Heart right ventricle (tissue), 16 donors: ENCODE measurements at regions not wholly inside any gene's neighbourhood (a gene's known extent, or its start where the extent isn't known, plus 50 kb on each side); places are given as distances from the start of the nearest gene placed in this dataset.

Source experiments
- ATAC-seq, 8 donors: fragments of 200-7000 bp; cut with Tn5 transposase; one replicate each; pipeline ENCODE4 v1.9.1; 2020; ENCODE audit warnings: mild to moderate bottlenecking in 8 of 8, moderate library complexity in 8 of 8, moderate number of reproducible peaks in 1 of 8
- DNase-seq, 2 donors: peaks; one replicate each; pipeline ENCODE4 v3.0.0-alpha.2; 2020
- H3K27ac ChIP-seq, 10 donors: fragments of 200-600 bp; sonication (generic) in 2 of 10; one replicate each; pipeline versions ENCODE4 v1.5.0 to v1.8.0; 2020 to 2022; ENCODE audit warnings: mild to moderate bottlenecking in 3 of 10
- H3K27me3 ChIP-seq, 7 donors: fragments of 200-600 bp; one replicate each; pipeline ENCODE4 v1.8.0; 2021 to 2022; ENCODE audit warnings: mild to moderate bottlenecking in 2 of 7
- H3K36me3 ChIP-seq, 9 donors: fragments of 200-600 bp; sonication (generic) in 1 of 9; one replicate each; pipeline versions ENCODE4 v1.5.0 to v1.8.0; 2020 to 2022; ENCODE audit warnings: mild to moderate bottlenecking in 2 of 9
- H3K4me1 ChIP-seq, 9 donors: fragments of 200-600 bp; sonication (generic) in 1 of 9; one replicate each; pipeline versions ENCODE4 v1.5.0 to v1.8.0; 2020 to 2022; ENCODE audit warnings: mild to moderate bottlenecking in 4 of 9
- H3K4me3 ChIP-seq, 10 donors: fragments of 200-600 bp; sonication (generic) in 2 of 10; one replicate each; pipeline versions ENCODE4 v1.5.0 to v1.8.0; 2020 to 2022; ENCODE audit warnings: mild to moderate bottlenecking in 7 of 10, moderate library complexity in 2 of 10
- H3K9me3 ChIP-seq, 11 donors: fragments of 200-600 bp in 10 of 11; sonication (generic) in 2 of 11; one replicate each; pipeline versions ENCODE4 v1.5.0 to v1.8.0; 2013 to 2022; ENCODE audit warnings: mild to moderate bottlenecking in 2 of 11, control low read depth in 1 of 11, moderate library complexity in 1 of 11
- WGBS, 2 donors: extraction: QIAGEN DNeasy Blood & Tissue Kit; methylation state at CpG; one replicate each; pipeline ENCODE4 v1.1.7; 2013; ENCODE audit warnings: inconsistent platforms in 1 of 2; 5-methylcytosine and 5-hydroxymethylcytosine counted together
- intact Hi-C, 10 donors: fragments of 100-400 bp; cut with DNase I; formaldehyde crosslinking; loops; one replicate each; pipeline versions ENCODE4 v1.11.1 to v1.14.2; 2022
- TF ChIP-seq, protein P1 (sequence below), 9 donors: fragments of 200-600 bp; sonication (generic) in 2 of 9; IDR thresholded peaks; one replicate each; pipeline versions ENCODE4 v1.5.0 to v1.8.0; 2021 to 2022; ENCODE audit warnings: antibody characterized with exemption in 9 of 9, mild to moderate bottlenecking in 5 of 9, moderate library complexity in 1 of 9
- donor health status: Arrhythmogenic right ventricular cardiomyopathy.
- donor health status: ischemic (EF 13 %, LVEDD 7.1; RV severe dilation, severe dysfunction).
- donor health status: healthy with polysubstance abuse.
- donor health status: DM: no; HTN: yes; CAD: no.
- donor health status: DM: no; HTN: no; CAD: no.
- donor health status: ischemic (EF 25% LVEDD 6.9; RV normal size, moderate dysfunction).
- donor health status: ischemic (EF 25% LVEDD 5.7; RV mildly dilated, moderate dysfunction).
- donor health status: healthy.
- donor health status: DM: yes; HTN: yes; CAD: no.
- donor health status: Ischemic cardiomyopathy.
- donor health status: ischemic (EF 35%, LVEDD 5.7; RV mildly dilated, moderate dysfunction).
- donor health status: nonischemic (EF 11% LVEDD 7.7; RV severe dilation, severe dysfunction).
- donor health status: DM: yes; HTN: yes; CAD: no.
- donor health status: PGD.
- donor health status: ischemic (EF 29% LVEDD 5.4; RV normal size, mild dysfunction).
- donor health status: nonischemic (EF 23%, LVEDD 6.1; RV moderate dilation, normal function).

DNA sequence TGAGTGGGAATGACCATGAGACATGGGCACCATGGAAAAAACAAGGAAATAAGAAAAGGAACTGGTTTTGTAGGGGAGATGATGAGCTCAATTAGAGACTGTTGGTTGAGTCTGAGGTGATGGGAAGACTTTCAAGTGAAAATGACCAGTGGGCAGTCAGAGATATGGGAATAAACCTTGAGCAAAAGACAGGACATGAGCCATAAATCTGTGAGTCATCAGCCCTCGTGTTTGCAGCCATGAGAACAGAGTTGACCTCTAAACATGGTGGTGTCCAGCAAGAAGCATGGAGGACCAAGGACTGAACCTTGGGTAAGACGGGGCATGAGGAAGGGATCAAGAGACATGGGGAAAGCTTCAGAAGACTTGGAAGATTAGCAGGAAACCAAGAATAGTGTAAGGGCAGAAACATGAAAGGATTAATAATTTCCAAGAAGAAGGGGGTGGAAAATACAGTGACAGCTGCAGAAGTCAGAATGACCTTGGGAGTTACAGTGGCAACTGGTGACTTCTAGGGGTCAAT is 280.6 kb upstream of the PRDM1 start:
- Histone ChIP-seq H3K4me1 (peaks cover 0 to 20% (median 14%) of the 10 kb centered on the region in 9 donors), H3K27me3 (no peaks in the 10 kb centered on the region), H3K4me3 (no peak overlapping the region), H3K36me3 (no peaks in the 10 kb centered on the region), H3K9me3 (no peaks in the 10 kb centered on the region), H3K27ac (no peak overlapping the region)
- intact Hi-C loops = loop anchor here in 1 of 10 donors (10.0 kb wide), 1 partner anchor 321 kb away; no protein-coding TSS in a partner anchor
- DNase-seq (no peak), ATAC-seq (no peak)
- whole genome bisulfite sequencing, 2 donors = 82 to 84% methylated on average over 2 of the region's 2 CpGs
- TF ChIP-seq, protein P1, sequence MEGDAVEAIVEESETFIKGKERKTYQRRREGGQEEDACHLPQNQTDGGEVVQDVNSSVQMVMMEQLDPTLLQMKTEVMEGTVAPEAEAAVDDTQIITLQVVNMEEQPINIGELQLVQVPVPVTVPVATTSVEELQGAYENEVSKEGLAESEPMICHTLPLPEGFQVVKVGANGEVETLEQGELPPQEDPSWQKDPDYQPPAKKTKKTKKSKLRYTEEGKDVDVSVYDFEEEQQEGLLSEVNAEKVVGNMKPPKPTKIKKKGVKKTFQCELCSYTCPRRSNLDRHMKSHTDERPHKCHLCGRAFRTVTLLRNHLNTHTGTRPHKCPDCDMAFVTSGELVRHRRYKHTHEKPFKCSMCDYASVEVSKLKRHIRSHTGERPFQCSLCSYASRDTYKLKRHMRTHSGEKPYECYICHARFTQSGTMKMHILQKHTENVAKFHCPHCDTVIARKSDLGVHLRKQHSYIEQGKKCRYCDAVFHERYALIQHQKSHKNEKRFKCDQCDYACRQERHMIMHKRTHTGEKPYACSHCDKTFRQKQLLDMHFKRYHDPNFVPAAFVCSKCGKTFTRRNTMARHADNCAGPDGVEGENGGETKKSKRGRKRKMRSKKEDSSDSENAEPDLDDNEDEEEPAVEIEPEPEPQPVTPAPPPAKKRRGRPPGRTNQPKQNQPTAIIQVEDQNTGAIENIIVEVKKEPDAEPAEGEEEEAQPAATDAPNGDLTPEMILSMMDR (IDR thresholded peaks at IDR 0.05) = no peak

DNA sequence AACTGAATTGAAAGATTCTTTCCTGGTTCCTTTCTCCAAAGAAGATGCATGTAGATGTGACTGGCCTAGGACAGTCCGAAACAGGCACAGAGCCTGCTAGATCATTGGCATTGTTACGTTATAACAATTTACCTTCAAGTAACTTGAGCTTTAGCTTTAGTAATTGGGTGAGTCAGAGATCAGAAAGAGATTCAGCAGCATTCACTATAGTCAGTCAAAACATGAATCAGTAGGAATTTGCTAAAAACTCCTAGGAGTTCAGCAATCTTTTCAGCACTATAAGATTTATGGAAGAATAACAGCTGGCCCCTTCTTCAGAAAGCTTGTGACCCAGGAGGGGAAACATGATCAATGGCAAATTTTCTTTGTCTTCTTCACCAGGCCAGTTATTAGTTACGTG is 281.7 kb upstream of the PRDM1 start:
- H3K4me1 ChIP-seq = peaks cover 0 to 11% (median 3%) of the 10 kb centered on the region in 9 donors
- no peaks in the 10 kb centered on the region for H3K27me3 ChIP-seq
- no peaks in the 10 kb centered on the region for H3K9me3 ChIP-seq
- no peak overlapping the region for H3K4me3 ChIP-seq
- ATAC-seq (no peak), DNase-seq (no peak)
- H3K36me3 ChIP-seq = no peaks in the 10 kb centered on the region
- WGBS, 2 donors = 61 to 91% methylated on average over 3 of the region's 3 CpGs
- intact Hi-C loops = loop anchor here in 1 of 10 donors (10.0 kb wide), 1 partner anchor 320 kb away; no protein-coding TSS in a partner anchor
- TF ChIP-seq, protein P1 (IDR thresholded peaks at IDR 0.05) = no peak
- H3K27ac ChIP-seq = no peak overlapping the region

DNA sequence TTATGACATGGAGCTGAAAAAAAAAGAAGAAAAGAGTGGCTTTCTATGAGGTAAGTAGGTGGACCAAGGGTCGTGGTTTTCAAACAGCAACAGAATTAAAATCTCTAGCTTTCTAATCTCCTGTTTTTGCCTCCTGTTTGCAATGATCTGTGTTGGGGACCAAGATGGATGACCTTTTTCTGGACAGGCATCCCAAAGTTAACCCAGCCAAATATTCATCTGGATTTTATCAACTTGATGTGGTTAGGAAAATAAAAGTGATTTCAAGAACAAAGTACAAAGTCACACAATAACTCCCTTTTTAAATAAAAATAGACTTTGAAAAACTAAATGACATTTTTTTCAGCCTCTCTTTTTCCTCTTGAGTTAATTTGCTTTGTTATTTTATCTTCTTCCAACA is 282.1 kb upstream of the PRDM1 start:
- DNase-seq = no peak
- TF ChIP-seq, protein P1 (IDR thresholded peaks at IDR 0.05) = no peak
- no peak for ATAC-seq
- intact Hi-C loops = loop anchor here in 1 of 10 donors (10.0 kb wide), 1 partner anchor 319 kb away; no protein-coding TSS in a partner anchor
- peaks cover 3 to 11% (median 4%) of the 10 kb centered on the region in 9 donors for H3K4me1 ChIP-seq
- no peak overlapping the region for H3K27ac ChIP-seq
- no peaks in the 10 kb centered on the region for H3K9me3 ChIP-seq
- WGBS, 2 donors = 76 to 84% methylated on average over 1 of the region's 1 CpG
- H3K4me3 ChIP-seq = no peak overlapping the region
- no peaks in the 10 kb centered on the region for H3K27me3 ChIP-seq
- H3K36me3 ChIP-seq = no peaks in the 10 kb centered on the region

DNA sequence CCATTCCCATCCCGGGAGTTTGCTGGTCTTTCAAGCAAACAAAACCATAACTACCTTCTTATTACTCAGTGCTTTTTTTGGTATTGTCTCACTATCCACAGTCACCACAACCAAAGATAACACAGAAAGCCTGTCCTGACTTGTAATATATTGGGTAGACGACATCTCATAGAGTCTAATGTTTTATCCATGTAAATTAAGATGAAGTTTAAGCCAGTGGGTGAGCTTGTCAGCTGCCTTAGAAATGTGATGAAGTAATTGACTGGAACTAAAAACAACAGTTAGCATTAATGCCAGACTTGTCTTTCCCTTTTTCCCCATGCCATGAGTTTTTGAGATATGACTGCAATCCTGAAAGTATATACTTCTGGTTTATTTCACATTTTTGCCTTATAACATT is 282.7 kb upstream of the PRDM1 start:
- Histone ChIP-seq H3K27ac (no peak overlapping the region), H3K9me3 (no peaks in the 10 kb centered on the region), H3K36me3 (no peaks in the 10 kb centered on the region), H3K4me1 (peaks cover 3 to 12% (median 10%) of the 10 kb centered on the region in 9 donors), H3K4me3 (no peak overlapping the region), H3K27me3 (no peaks in the 10 kb centered on the region)
- 85 to 90% methylated on average over 2 of the region's 2 CpGs for whole genome bisulfite sequencing, 2 donors
- DNase-seq (no peak), ATAC-seq (no peak)
- TF ChIP-seq, protein P1 (IDR thresholded peaks at IDR 0.05) = no peak
- intact Hi-C loops = loop anchor here in 1 of 10 donors (10.0 kb wide), 1 partner anchor 319 kb away; no protein-coding TSS in a partner anchor
